ENCODE measurements at regions not wholly inside any gene's neighbourhood (a gene's known extent, or its start where the extent isn't known, plus 50 kb on each side); places are given as distances from the start of the nearest gene placed in this dataset.

DNA sequence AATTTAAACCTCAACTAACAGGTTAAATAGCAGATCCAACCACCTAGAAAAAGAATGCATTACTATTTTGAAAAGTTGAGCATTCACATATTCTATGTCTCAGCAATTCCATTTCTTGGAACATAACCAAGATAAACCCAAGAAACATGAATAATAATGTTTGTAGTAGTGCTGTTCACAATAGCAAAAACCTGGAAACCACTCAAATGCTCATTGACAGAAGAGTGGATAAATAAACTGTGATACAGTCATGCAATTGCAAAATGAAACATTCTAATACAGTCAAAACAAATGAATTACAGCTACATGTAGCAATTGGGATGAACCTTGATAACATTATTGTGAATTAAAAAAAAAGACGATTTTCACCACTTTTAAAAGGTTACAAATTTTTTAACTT lies 162.8 kb upstream of the TMEM45B start:
- H3K4me1 ChIP-seq = no peaks in the 10 kb centered on the region
- intact Hi-C loops (cut with DNase I; ENCODE audit: low total_unique reads) = no loop called here
- TF ChIP-seq, protein P1, sequence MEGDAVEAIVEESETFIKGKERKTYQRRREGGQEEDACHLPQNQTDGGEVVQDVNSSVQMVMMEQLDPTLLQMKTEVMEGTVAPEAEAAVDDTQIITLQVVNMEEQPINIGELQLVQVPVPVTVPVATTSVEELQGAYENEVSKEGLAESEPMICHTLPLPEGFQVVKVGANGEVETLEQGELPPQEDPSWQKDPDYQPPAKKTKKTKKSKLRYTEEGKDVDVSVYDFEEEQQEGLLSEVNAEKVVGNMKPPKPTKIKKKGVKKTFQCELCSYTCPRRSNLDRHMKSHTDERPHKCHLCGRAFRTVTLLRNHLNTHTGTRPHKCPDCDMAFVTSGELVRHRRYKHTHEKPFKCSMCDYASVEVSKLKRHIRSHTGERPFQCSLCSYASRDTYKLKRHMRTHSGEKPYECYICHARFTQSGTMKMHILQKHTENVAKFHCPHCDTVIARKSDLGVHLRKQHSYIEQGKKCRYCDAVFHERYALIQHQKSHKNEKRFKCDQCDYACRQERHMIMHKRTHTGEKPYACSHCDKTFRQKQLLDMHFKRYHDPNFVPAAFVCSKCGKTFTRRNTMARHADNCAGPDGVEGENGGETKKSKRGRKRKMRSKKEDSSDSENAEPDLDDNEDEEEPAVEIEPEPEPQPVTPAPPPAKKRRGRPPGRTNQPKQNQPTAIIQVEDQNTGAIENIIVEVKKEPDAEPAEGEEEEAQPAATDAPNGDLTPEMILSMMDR (IDR thresholded peaks at IDR 0.05 in 8 of 11, conservative IDR thresholded peaks at IDR 0.05 in 3 of 11) = no peak
- TF ChIP-seq POLR2A (IDR thresholded peaks at IDR 0.05) (no peak), POLR2AphosphoS5 (IDR thresholded peaks at IDR 0.05) (no peak)
- H3K4me3 ChIP-seq = no peak overlapping the region
- H3K36me3 ChIP-seq = no peaks in the 10 kb centered on the region
- H3K9me3 ChIP-seq = peaks cover 0 to 53% (median 32%) of the 10 kb centered on the region in 8 donors
- WGBS, 5 donors = 69 to 89% (median 80%) methylated on average over 1 of the region's 1 CpG
- H3K27me3 ChIP-seq (replicated peaks in 1 of 7) = no peaks in the 10 kb centered on the region
- DNase-seq = no peak
- H3K27ac ChIP-seq = no peak overlapping the region

DNA sequence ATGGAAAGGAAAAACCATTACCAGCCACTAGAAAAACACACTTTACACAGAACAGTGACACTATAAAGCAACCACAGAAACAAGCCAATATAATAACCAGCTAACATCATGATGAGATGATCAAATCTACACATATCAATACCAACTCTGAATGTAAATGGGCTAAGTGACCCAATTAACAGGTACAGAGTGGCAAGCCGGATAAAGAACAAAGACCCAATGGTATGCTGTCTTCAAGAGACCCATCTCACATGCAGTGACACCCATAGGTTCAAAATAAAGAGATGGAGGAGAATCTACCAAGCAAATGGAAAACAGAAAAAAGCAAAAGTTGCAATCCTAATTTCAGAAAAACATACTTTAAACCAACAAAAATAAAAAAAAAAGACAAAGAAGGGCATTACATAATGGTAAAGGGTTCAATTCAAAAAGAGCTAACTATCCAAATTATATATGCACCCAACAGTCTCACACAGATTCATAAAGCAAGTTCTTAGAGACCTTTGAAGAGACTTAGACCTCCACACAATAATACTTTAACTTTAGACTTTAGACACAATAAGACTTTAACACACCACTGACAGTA lies 160.3 kb upstream of the TMEM45B start:
- no peaks in the 10 kb centered on the region for H3K4me1 ChIP-seq
- intact Hi-C loops (cut with DNase I; ENCODE audit: low total_unique reads) = no loop called here
- no peaks in the 10 kb centered on the region for H3K27me3 ChIP-seq (replicated peaks in 1 of 7)
- WGBS, 5 donors = 0 to 67% (median 47%) methylated on average over 1 of the region's 1 CpG
- peaks cover 0 to 49% (median 32%) of the 10 kb centered on the region in 8 donors for H3K9me3 ChIP-seq
- DNase-seq = no peak
- no peaks in the 10 kb centered on the region for H3K36me3 ChIP-seq
- H3K4me3 ChIP-seq = no peak overlapping the region
- TF ChIP-seq POLR2AphosphoS5 (IDR thresholded peaks at IDR 0.05) = no peak
- TF ChIP-seq, protein P1 (IDR thresholded peaks at IDR 0.05 in 8 of 11, conservative IDR thresholded peaks at IDR 0.05 in 3 of 11) = no peak
- no peak for TF ChIP-seq POLR2A (IDR thresholded peaks at IDR 0.05)
- no peak overlapping the region for H3K27ac ChIP-seq

DNA sequence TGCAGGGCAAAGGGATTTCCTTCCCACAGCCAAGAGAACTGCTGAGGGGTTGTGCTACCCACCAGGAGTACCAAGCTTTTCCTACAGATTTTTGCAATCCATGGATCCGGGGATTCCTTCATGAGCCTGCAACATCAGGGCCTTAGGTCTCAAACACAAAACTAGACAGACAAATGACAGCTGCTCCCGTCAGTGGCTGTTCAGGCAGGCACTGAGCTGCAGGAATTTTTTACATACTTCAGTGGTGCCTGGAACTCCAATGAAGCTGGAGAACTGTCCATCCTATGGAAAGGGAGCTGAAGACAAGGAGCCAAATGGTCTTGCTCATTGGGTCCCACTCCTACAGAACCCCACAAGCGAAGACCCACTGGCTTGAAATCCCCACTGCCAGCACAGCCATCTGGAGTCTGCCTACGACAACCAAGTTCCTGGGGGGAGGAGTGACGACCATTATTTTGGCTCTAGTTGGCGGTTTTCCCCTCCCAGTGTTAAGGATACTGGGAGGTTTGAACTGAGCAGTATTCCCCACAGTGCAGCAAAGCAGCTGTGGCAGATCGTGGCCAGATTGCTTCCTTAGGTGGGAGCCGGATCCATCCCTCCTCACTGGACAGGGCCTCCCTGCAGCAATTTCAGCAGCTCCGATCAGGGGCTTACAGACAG lies 157.7 kb upstream of the TMEM45B start:
- DNase-seq = no peak
- peaks cover 0 to 52% (median 36%) of the 10 kb centered on the region in 8 donors for H3K9me3 ChIP-seq
- TF ChIP-seq, protein P1 (IDR thresholded peaks at IDR 0.05 in 8 of 11, conservative IDR thresholded peaks at IDR 0.05 in 3 of 11) = no peak
- TF ChIP-seq POLR2AphosphoS5 (IDR thresholded peaks at IDR 0.05) (no peak), POLR2A (IDR thresholded peaks at IDR 0.05) (no peak)
- no peak overlapping the region for H3K4me3 ChIP-seq
- 44 to 60% (median 58%) methylated on average over 8 to 9 of the region's 9 CpGs for WGBS, 5 donors
- H3K27ac ChIP-seq = no peak overlapping the region
- no peaks in the 10 kb centered on the region for H3K36me3 ChIP-seq
- no peaks in the 10 kb centered on the region for H3K27me3 ChIP-seq (replicated peaks in 1 of 7)
- H3K4me1 ChIP-seq = no peaks in the 10 kb centered on the region
- intact Hi-C loops (cut with DNase I; ENCODE audit: low total_unique reads) = no loop called here

DNA sequence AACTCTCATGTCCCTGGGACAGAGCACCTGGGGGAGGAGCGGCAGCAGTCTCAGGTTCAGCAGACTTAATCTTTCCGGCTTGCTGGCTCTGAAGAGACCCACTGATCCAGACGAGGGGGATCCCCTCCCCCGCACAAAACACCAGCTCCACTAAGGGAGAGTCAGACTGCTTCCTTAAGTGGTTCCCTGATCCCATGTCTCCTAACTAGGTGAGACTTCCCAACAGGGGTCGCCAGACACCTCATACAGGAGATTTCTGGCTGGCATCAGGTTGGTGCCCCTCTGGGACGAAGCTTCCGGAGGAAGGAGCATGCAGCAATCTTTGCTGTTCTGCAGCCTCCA lies 157.2 kb upstream of the TMEM45B start:
- Histone ChIP-seq H3K27ac (no peak overlapping the region), H3K27me3 (replicated peaks in 1 of 7) (no peaks in the 10 kb centered on the region), H3K9me3 (peaks cover 0 to 50% (median 37%) of the 10 kb centered on the region in 8 donors), H3K36me3 (no peaks in the 10 kb centered on the region), H3K4me3 (no peak overlapping the region), H3K4me1 (no peaks in the 10 kb centered on the region)
- no peak for TF ChIP-seq POLR2A (IDR thresholded peaks at IDR 0.05)
- TF ChIP-seq, protein P1 (IDR thresholded peaks at IDR 0.05 in 8 of 11, conservative IDR thresholded peaks at IDR 0.05 in 3 of 11) = no peak
- no peak for TF ChIP-seq POLR2AphosphoS5 (IDR thresholded peaks at IDR 0.05)
- intact Hi-C loops (cut with DNase I; ENCODE audit: low total_unique reads) = no loop called here
- no peak for DNase-seq
- 60 to 69% (median 63%) methylated on average over 6 to 7 of the region's 7 CpGs for WGBS, 5 donors

Data from spleen (tissue), 11 donors.